Sigmoid colon (tissue), 6 donors: ENCODE measurements at regions not wholly inside any gene's neighbourhood (a gene's known extent, or its start where the extent isn't known, plus 50 kb on each side); places are given as distances from the start of the nearest gene placed in this dataset.

Experiments
- DNase-seq: peaks from one replicate; pipeline ENCODE4 v3.0.0-alpha.2; 2019
- H3K27ac ChIP-seq, 4 donors: fragments of 200-600 bp; sonication (generic); one replicate each; pipeline ENCODE4 v1.5.1; 2016 to 2019; ENCODE audit warnings: mild to moderate bottlenecking in 1 of 4
- H3K27me3 ChIP-seq, 3 donors: fragments of 200-600 bp; sonication (generic); one replicate each; pipeline ENCODE4 v1.5.1; 2019; ENCODE audit warnings: mild to moderate bottlenecking in 1 of 3
- H3K36me3 ChIP-seq, 4 donors: fragments of 200-600 bp; sonication (generic); one replicate each; pipeline ENCODE4 v1.5.1; 2016 to 2019
- H3K4me1 ChIP-seq, 4 donors: fragments of 200-600 bp; sonication (generic); one replicate each; pipeline ENCODE4 v1.5.1; 2017 to 2019
- H3K4me3 ChIP-seq, 4 donors: fragments of 200-600 bp; sonication (generic); one replicate each; pipeline ENCODE4 v1.5.1; 2017 to 2019; ENCODE audit warnings: mild to moderate bottlenecking in 2 of 4, moderate library complexity in 1 of 4
- H3K9me3 ChIP-seq, 4 donors: fragments of 200-600 bp in 3 of 4; sonication (generic) in 3 of 4; one replicate each; pipeline versions ENCODE4 v1.5.1 to v1.6.1; 2013 to 2019
- CTCF ChIP-seq, 4 experiments: fragments of 450-650 bp in 3 of 4; fragments of 200-600 bp in 1 of 4; IDR thresholded peaks; one replicate each; pipeline ENCODE4 v1.5.1; 2016 to 2019; ENCODE audit warnings: antibody characterized with exemption in 4 of 4, mild to moderate bottlenecking in 3 of 4, moderate library complexity in 2 of 4
- EP300 ChIP-seq, 4 donors: sonication (generic); formaldehyde crosslinking; IDR thresholded peaks; one replicate each; pipeline ENCODE4 v1.6.1; 2017; ENCODE audit warnings: antibody characterized with exemption in 4 of 4
- POLR2A ChIP-seq, 2 donors: fragments of 450-650 bp; IDR thresholded peaks; one replicate each; pipeline ENCODE4 v1.6.1; 2016; ENCODE audit warnings: antibody characterized with exemption in 2 of 2, mild to moderate bottlenecking in 2 of 2, moderate library complexity in 2 of 2
- POLR2AphosphoS5 ChIP-seq, 4 donors: sonication (generic); formaldehyde crosslinking; IDR thresholded peaks; one replicate each; pipeline ENCODE4 v1.6.1; 2017; ENCODE audit warnings: antibody characterized with exemption in 4 of 4
- WGBS, 2 donors: extraction: QIAGEN DNeasy Blood & Tissue Kit; methylation state at CpG; one replicate each; pipeline ENCODE4 v1.1.7; 2013; 5-methylcytosine and 5-hydroxymethylcytosine counted together
- intact Hi-C: fragments of 100-400 bp; cut with DNase I; formaldehyde crosslinking; loops from one replicate; pipeline ENCODE4 v1.15.1; 2023
- donor health status: healthy with polysubstance abuse.
- donor health status: healthy.

- Histone ChIP-seq H3K4me3 (no peak overlapping the region), H3K27me3 (no peaks in the 10 kb centered on the region), H3K9me3 (no peaks in the 10 kb centered on the region), H3K36me3 (no peaks in the 10 kb centered on the region), H3K27ac (no peak overlapping the region), H3K4me1 (no peaks in the 10 kb centered on the region)
- intact Hi-C loops = no loop called here
- DNase-seq = no peak
- TF ChIP-seq POLR2AphosphoS5 (IDR thresholded peaks at IDR 0.05) (no peak), POLR2A (IDR thresholded peaks at IDR 0.05) (no peak), EP300 (IDR thresholded peaks at IDR 0.05) (no peak), CTCF (IDR thresholded peaks at IDR 0.05) (no peak)
- 61 to 76% methylated on average over 1 of the region's 1 CpG for WGBS, 2 donors
These were observed 568.5 kb upstream of the RIOK2 start for GRCh38 chr5:97751540-97751939.

- Histone ChIP-seq H3K27me3 (no peaks in the 10 kb centered on the region), H3K27ac (no peak overlapping the region)
These were observed 569.8 kb upstream of the RIOK2 start for GRCh38 chr5:97752871-97753270.

GRCh38 chr5:97762483-97762882 is 579.4 kb upstream of the RIOK2 start:
- H3K27me3 ChIP-seq = no peaks in the 10 kb centered on the region
- H3K36me3 ChIP-seq = no peaks in the 10 kb centered on the region
- DNase-seq = no peak
- intact Hi-C loops = no loop called here
- H3K4me1 ChIP-seq = no peaks in the 10 kb centered on the region
- TF ChIP-seq POLR2AphosphoS5 (IDR thresholded peaks at IDR 0.05) (no peak), POLR2A (IDR thresholded peaks at IDR 0.05) (no peak), EP300 (IDR thresholded peaks at IDR 0.05) (no peak), CTCF (IDR thresholded peaks at IDR 0.05) (no peak)
- H3K9me3 ChIP-seq = no peaks in the 10 kb centered on the region
- no peak overlapping the region for H3K27ac ChIP-seq
- no peak overlapping the region for H3K4me3 ChIP-seq

More at GRCh38 chr5:97752871-97753270, 569.8 kb upstream of the RIOK2 start:
- Histone ChIP-seq H3K4me1 (no peaks in the 10 kb centered on the region), H3K4me3 (no peak overlapping the region), H3K36me3 (no peaks in the 10 kb centered on the region), H3K9me3 (no peaks in the 10 kb centered on the region)
- intact Hi-C loops = no loop called here
- TF ChIP-seq EP300 (IDR thresholded peaks at IDR 0.05) = no peak
- TF ChIP-seq POLR2A (IDR thresholded peaks at IDR 0.05) = no peak
- no peak for TF ChIP-seq CTCF (IDR thresholded peaks at IDR 0.05)
- no peak for TF ChIP-seq POLR2AphosphoS5 (IDR thresholded peaks at IDR 0.05)
- DNase-seq = no peak

- intact Hi-C loops = no loop called here
These were observed 581.7 kb upstream of the RIOK2 start for GRCh38 chr5:97764700-97765099.

More at GRCh38 chr5:97764700-97765099, 581.7 kb upstream of the RIOK2 start:
- no peaks in the 10 kb centered on the region for H3K36me3 ChIP-seq
- H3K27me3 ChIP-seq = no peaks in the 10 kb centered on the region
- no peak for TF ChIP-seq CTCF (IDR thresholded peaks at IDR 0.05)
- TF ChIP-seq POLR2A (IDR thresholded peaks at IDR 0.05) = no peak
- TF ChIP-seq EP300 (IDR thresholded peaks at IDR 0.05) = no peak
- no peak for TF ChIP-seq POLR2AphosphoS5 (IDR thresholded peaks at IDR 0.05)
- no peak for DNase-seq
- no peaks in the 10 kb centered on the region for H3K4me1 ChIP-seq
- WGBS, 2 donors = 92 to 93% methylated on average over 3 of the region's 3 CpGs
- H3K9me3 ChIP-seq = no peaks in the 10 kb centered on the region
- H3K4me3 ChIP-seq = no peak overlapping the region
- H3K27ac ChIP-seq = no peak overlapping the region
